ENCODE measurements at regions not wholly inside any gene's neighbourhood (a gene's known extent, or its start where the extent isn't known, plus 50 kb on each side); places are given as distances from the start of the nearest gene placed in this dataset.

DNA sequence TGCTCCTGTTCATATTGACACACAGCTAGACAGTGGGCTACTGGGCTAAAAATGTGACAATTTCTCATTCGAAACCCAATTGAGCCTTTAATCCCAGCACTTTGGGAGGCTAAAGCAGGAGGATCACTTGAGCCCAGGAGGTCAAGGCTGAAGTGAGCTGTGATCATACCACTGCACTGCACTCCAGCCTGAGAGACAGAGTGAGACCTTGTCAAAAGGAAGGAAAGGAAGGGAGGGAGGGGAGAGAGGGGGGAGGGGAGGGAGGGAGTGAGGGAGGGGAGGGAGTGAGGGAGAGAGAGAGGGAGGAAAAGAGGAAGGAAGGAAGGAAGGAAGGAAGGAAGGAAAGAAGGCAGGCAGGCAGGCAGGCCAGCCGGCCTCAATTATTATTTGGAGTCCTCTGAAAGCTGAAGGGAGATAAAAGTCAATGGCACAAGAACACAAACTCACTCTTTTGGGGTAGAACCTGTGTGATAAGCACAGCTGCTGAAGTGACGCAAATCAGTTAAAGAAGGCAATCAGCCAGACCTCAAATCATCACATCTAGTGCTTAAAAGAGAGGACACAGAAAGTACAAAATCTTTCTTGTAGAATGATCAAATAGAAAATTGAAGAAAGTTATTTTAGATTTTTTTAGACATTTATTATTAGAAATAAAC lies 98.1 kb downstream of the CCDC71L start:
- TF ChIP-seq, protein P1, sequence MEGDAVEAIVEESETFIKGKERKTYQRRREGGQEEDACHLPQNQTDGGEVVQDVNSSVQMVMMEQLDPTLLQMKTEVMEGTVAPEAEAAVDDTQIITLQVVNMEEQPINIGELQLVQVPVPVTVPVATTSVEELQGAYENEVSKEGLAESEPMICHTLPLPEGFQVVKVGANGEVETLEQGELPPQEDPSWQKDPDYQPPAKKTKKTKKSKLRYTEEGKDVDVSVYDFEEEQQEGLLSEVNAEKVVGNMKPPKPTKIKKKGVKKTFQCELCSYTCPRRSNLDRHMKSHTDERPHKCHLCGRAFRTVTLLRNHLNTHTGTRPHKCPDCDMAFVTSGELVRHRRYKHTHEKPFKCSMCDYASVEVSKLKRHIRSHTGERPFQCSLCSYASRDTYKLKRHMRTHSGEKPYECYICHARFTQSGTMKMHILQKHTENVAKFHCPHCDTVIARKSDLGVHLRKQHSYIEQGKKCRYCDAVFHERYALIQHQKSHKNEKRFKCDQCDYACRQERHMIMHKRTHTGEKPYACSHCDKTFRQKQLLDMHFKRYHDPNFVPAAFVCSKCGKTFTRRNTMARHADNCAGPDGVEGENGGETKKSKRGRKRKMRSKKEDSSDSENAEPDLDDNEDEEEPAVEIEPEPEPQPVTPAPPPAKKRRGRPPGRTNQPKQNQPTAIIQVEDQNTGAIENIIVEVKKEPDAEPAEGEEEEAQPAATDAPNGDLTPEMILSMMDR (optimal IDR thresholded peaks at IDR 0.05 in 1 of 3, IDR thresholded peaks at IDR 0.05 in 1 of 3, conservative IDR thresholded peaks at IDR 0.05 in 1 of 3; ENCODE audit: extremely low read depth in 1 of 3, insufficient read depth in 2 of 3, low read length in 3 of 3), result no peak
- TF ChIP-seq EZH2 (IDR thresholded peaks at IDR 0.05; ENCODE audit: low read length), result no peak
